Loucy (cell line): ENCODE measurements at regions not wholly inside any gene's neighbourhood (a gene's known extent, or its start where the extent isn't known, plus 50 kb on each side); places are given as distances from the start of the nearest gene placed in this dataset.

ENCODE experiments used
- EZH2phosphoT487 ChIP-seq: fragments of 200-600 bp; IDR thresholded peaks from 2 replicates; pipeline ENCODE4 v1.6.1; 2018; ENCODE audit warnings: antibody characterized with exemption, mild to moderate bottlenecking, moderate library complexity, borderline replicate concordance
- TF ChIP-seq, protein P1 (sequence below): fragments of 200-600 bp; sonication (generic); conservative IDR thresholded peaks from 2 replicates; pipeline ENCODE4 v1.5.1; 2014; ENCODE audit warnings: mild to moderate bottlenecking, antibody characterized with exemption, low read length

DNA sequence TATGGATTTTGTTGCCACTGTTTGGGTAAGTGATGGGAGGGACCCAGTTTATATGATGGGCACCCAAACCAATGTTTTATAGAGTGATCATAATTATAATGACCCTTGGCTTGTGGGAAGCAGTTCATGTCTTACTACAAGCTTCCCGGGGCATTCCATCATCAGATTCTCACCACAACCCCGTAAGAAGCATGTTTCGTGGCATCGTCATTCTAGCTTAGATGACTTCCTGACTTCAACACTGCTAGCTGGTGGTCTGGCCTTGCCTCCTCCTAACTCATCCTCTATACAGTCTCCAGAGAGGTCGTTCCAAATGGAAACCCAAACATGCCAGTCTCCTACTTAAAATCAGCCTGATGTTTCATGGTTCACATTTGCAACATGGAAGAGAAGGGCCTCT is 226.9 kb downstream of the ADAMTS9 start:
- TF ChIP-seq, protein P1, sequence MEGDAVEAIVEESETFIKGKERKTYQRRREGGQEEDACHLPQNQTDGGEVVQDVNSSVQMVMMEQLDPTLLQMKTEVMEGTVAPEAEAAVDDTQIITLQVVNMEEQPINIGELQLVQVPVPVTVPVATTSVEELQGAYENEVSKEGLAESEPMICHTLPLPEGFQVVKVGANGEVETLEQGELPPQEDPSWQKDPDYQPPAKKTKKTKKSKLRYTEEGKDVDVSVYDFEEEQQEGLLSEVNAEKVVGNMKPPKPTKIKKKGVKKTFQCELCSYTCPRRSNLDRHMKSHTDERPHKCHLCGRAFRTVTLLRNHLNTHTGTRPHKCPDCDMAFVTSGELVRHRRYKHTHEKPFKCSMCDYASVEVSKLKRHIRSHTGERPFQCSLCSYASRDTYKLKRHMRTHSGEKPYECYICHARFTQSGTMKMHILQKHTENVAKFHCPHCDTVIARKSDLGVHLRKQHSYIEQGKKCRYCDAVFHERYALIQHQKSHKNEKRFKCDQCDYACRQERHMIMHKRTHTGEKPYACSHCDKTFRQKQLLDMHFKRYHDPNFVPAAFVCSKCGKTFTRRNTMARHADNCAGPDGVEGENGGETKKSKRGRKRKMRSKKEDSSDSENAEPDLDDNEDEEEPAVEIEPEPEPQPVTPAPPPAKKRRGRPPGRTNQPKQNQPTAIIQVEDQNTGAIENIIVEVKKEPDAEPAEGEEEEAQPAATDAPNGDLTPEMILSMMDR, result no peak
- no peak for TF ChIP-seq EZH2phosphoT487
